Heart left ventricle (tissue), 13 donors: ENCODE measurements at regions not wholly inside any gene's neighbourhood (a gene's known extent, or its start where the extent isn't known, plus 50 kb on each side); places are given as distances from the start of the nearest gene placed in this dataset.

Source experiments
- POLR2A ChIP-seq, 2 donors: fragments of 450-650 bp; IDR thresholded peaks; one replicate each; pipeline ENCODE4 v1.6.1; 2017; ENCODE audit warnings: antibody characterized with exemption in 2 of 2, mild to moderate bottlenecking in 2 of 2, moderate library complexity in 2 of 2
- TF ChIP-seq, protein P1 (sequence below), 12 donors: fragments of 200-600 bp; sonication (generic) in 4 of 12; IDR thresholded peaks; one replicate each; pipeline versions ENCODE4 v1.5.0 to v1.8.0; 2018 to 2022; ENCODE audit warnings: antibody characterized with exemption in 12 of 12, mild to moderate bottlenecking in 5 of 12
- donor health status: ischemic (EF 13 %, LVEDD 7.1; RV severe dilation, severe dysfunction).
- donor health status: DM: no; HTN: yes; CAD: no.
- donor health status: DM: no; HTN: no; CAD: no.
- donor health status: ischemic (EF 25% LVEDD 6.9; RV normal size, moderate dysfunction).
- donor health status: ischemic (EF 25% LVEDD 5.7; RV mildly dilated, moderate dysfunction).
- donor health status: ischemic (EF 35%, LVEDD 5.7; RV mildly dilated, moderate dysfunction).
- donor health status: nonischemic (EF 11% LVEDD 7.7; RV severe dilation, severe dysfunction).
- donor health status: DM: yes; HTN: yes; CAD: no.
- donor health status: PGD.
- donor health status: ischemic (EF 29% LVEDD 5.4; RV normal size, mild dysfunction).
- donor health status: nonischemic (EF 23%, LVEDD 6.1; RV moderate dilation, normal function).

- TF ChIP-seq, protein P1, sequence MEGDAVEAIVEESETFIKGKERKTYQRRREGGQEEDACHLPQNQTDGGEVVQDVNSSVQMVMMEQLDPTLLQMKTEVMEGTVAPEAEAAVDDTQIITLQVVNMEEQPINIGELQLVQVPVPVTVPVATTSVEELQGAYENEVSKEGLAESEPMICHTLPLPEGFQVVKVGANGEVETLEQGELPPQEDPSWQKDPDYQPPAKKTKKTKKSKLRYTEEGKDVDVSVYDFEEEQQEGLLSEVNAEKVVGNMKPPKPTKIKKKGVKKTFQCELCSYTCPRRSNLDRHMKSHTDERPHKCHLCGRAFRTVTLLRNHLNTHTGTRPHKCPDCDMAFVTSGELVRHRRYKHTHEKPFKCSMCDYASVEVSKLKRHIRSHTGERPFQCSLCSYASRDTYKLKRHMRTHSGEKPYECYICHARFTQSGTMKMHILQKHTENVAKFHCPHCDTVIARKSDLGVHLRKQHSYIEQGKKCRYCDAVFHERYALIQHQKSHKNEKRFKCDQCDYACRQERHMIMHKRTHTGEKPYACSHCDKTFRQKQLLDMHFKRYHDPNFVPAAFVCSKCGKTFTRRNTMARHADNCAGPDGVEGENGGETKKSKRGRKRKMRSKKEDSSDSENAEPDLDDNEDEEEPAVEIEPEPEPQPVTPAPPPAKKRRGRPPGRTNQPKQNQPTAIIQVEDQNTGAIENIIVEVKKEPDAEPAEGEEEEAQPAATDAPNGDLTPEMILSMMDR (IDR thresholded peaks at IDR 0.05), result no peak
- no peak for TF ChIP-seq POLR2A (IDR thresholded peaks at IDR 0.05)
Observed at GRCh38 chr10:4429571-4429970, 396.4 kb upstream of the AKR1E2 start.
